ENCODE measurements at regions not wholly inside any gene's neighbourhood (a gene's known extent, or its start where the extent isn't known, plus 50 kb on each side); places are given as distances from the start of the nearest gene placed in this dataset.

- Histone ChIP-seq H2AFZ (ENCODE audit: low read depth, low read length) (no peak overlapping the region), H3K9me3 (replicated peaks; ENCODE audit: control insufficient read depth, insufficient read depth, low read length) (peaks cover 3% of the 10 kb centered on the region), H3K27ac (ENCODE audit: insufficient read depth, low read depth, low read length) (no peak overlapping the region), H3K4me3 (replicated peaks in 1 of 3; ENCODE audit: insufficient read depth in 1 of 3, low read depth in 1 of 3, low read length in 3 of 3) (no peak overlapping the region), H3K4me1 (ENCODE audit: control insufficient read depth, extremely low read depth, insufficient read depth, low read length) (no peaks in the 10 kb centered on the region), H3K27me3 (ENCODE audit: control insufficient read depth in 2 of 2, insufficient read depth in 2 of 2, low read length in 2 of 2) (no peaks in the 10 kb centered on the region), H3K9me1 (replicated peaks; ENCODE audit: control insufficient read depth, extremely low read depth, insufficient read depth, low read length) (no peaks in the 10 kb centered on the region), H3K4me2 (ENCODE audit: insufficient read depth, low read length) (no peak overlapping the region), H3K9ac (replicated peaks; ENCODE audit: extremely low read depth, insufficient read depth, low read length) (no peak overlapping the region), H3K79me2 (ENCODE audit: control insufficient read depth, insufficient read depth, low read length) (no peaks in the 10 kb centered on the region), H3K36me3 (ENCODE audit: control insufficient read depth in 2 of 2, extremely low read depth in 1 of 2, insufficient read depth in 2 of 2, low read length in 2 of 2) (no peaks in the 10 kb centered on the region), H4K20me1 (replicated peaks; ENCODE audit: control insufficient read depth, extremely low read depth, insufficient read depth, low read length) (no peaks in the 10 kb centered on the region)
- POLR2A ChIA-PET, result no interaction called here
- intact Hi-C loops (cut with micrococcal nuclease) (no loop called here), dilution Hi-C loops (cut with MboI; ENCODE audit: extremely low pct_ligation_motif_present, low sequenced_read_pairs) (no loop called here)
- no peak for TF ChIP-seq MYC (IDR thresholded peaks at IDR 0.05; ENCODE audit: low read depth, low read length)
- no peak for TF ChIP-seq GATA2 (IDR thresholded peaks at IDR 0.05; ENCODE audit: insufficient read depth, insufficient read length, low read depth, low read length)
- FAIRE-seq (no peak), DNase-seq (ENCODE audit: low read depth, low spot score) (no peak)
- CTCF ChIA-PET, result no interaction called here
- BruUV-seq (replicated peaks), result no TSS peak
Measured at GRCh38 chr14:43539210-43539609, 967.9 kb downstream of the FSCB start.

- no peak for FAIRE-seq
- intact Hi-C loops (cut with micrococcal nuclease), result no loop called here
- no peaks in the 10 kb centered on the region for H3K27me3 ChIP-seq (ENCODE audit: control insufficient read depth in 2 of 2, insufficient read depth in 2 of 2, low read length in 2 of 2)
- no peaks in the 10 kb centered on the region for H3K4me1 ChIP-seq (ENCODE audit: control insufficient read depth, extremely low read depth, insufficient read depth, low read length)
- no peak for DNase-seq (ENCODE audit: low read depth, low spot score)
- no peaks in the 10 kb centered on the region for H3K79me2 ChIP-seq (ENCODE audit: control insufficient read depth, insufficient read depth, low read length)
- no peaks in the 10 kb centered on the region for H3K9me3 ChIP-seq (replicated peaks; ENCODE audit: control insufficient read depth, insufficient read depth, low read length)
- H4K20me1 ChIP-seq (replicated peaks; ENCODE audit: control insufficient read depth, extremely low read depth, insufficient read depth, low read length), result no peaks in the 10 kb centered on the region
- H3K4me3 ChIP-seq (replicated peaks in 1 of 3; ENCODE audit: insufficient read depth in 1 of 3, low read depth in 1 of 3, low read length in 3 of 3), result no peak overlapping the region
- H2AFZ ChIP-seq (ENCODE audit: low read depth, low read length), result no peak overlapping the region
- POLR2A ChIA-PET, result no interaction called here
- no peak overlapping the region for H3K4me2 ChIP-seq (ENCODE audit: insufficient read depth, low read length)
- no peak overlapping the region for H3K9ac ChIP-seq (replicated peaks; ENCODE audit: extremely low read depth, insufficient read depth, low read length)
- no peak for TF ChIP-seq EZH2 (IDR thresholded peaks at IDR 0.05; ENCODE audit: borderline replicate concordance, low read depth, low read length, severe bottlenecking)
- CTCF ChIA-PET, result no interaction called here
- H3K27ac ChIP-seq (ENCODE audit: insufficient read depth, low read depth, low read length), result no peak overlapping the region
- dilution Hi-C loops (cut with MboI; ENCODE audit: extremely low pct_ligation_motif_present, low sequenced_read_pairs), result no loop called here
- BruUV-seq (replicated peaks), result no TSS peak
- no peaks in the 10 kb centered on the region for H3K9me1 ChIP-seq (replicated peaks; ENCODE audit: control insufficient read depth, extremely low read depth, insufficient read depth, low read length)
- H3K36me3 ChIP-seq (ENCODE audit: control insufficient read depth in 2 of 2, extremely low read depth in 1 of 2, insufficient read depth in 2 of 2, low read length in 2 of 2), result no peaks in the 10 kb centered on the region
Measured at GRCh38 chr14:43535231-43535838, 971.7 kb downstream of the FSCB start.

Data from endothelial cell of umbilical vein (primary cell).